ENCODE measurements at regions not wholly inside any gene's neighbourhood (a gene's known extent, or its start where the extent isn't known, plus 50 kb on each side); places are given as distances from the start of the nearest gene placed in this dataset.

- no peak for TF ChIP-seq CTCF (IDR thresholded peaks at IDR 0.05; ENCODE audit: low read length)
- TF ChIP-seq EZH2 (IDR thresholded peaks at IDR 0.05; ENCODE audit: borderline replicate concordance, low read length), result no peak
Measured at GRCh38 chr1:24251501-24251900, 64.4 kb upstream of the IFNLR1 start.

Measured in OCI-LY1 (cell line).